Smooth muscle cell (in vitro differentiated cells): ENCODE measurements at regions not wholly inside any gene's neighbourhood (a gene's known extent, or its start where the extent isn't known, plus 50 kb on each side); places are given as distances from the start of the nearest gene placed in this dataset.

ENCODE experiments used
- DNase-seq: peaks from one replicate; lab custom pipeline; 2025; ENCODE audit not compliant: unreplicated experiment; lab: John Stamatoyannopoulos, UW
- H2AFZ ChIP-seq: fragments of 200-600 bp; sonication (generic); 2 replicates; pipeline ENCODE4 v1.6.0; 2016; ENCODE audit warnings: antibody characterized with exemption, low read depth, mild to moderate bottlenecking
- H3F3A ChIP-seq: fragments of 200-600 bp; sonication (generic); 2 replicates; pipeline ENCODE4 v1.6.0; 2017; ENCODE audit warnings: antibody characterized with exemption, low read depth
- H3K27ac ChIP-seq: fragments of 200-600 bp; sonication (generic); 2 replicates; pipeline ENCODE4 v1.5.1; 2016; ENCODE audit warnings: low read depth, mild to moderate bottlenecking
- H3K27me3 ChIP-seq: fragments of 200-600 bp; sonication (generic); 2 replicates; pipeline ENCODE4 v1.6.1; 2016; ENCODE audit warnings: low read depth, mild to moderate bottlenecking
- H3K36me3 ChIP-seq: fragments of 200-600 bp; sonication (generic); 2 replicates; pipeline ENCODE4 v1.5.1; 2016; ENCODE audit warnings: low read depth
- H3K4me1 ChIP-seq: fragments of 200-600 bp; sonication (generic); 2 replicates; pipeline ENCODE4 v1.5.1; 2016; ENCODE audit warnings: low read depth
- H3K4me2 ChIP-seq: fragments of 200-600 bp; sonication (generic); 2 replicates; pipeline ENCODE4 v1.6.0; 2016; ENCODE audit warnings: mild to moderate bottlenecking
- H3K4me3 ChIP-seq: fragments of 200-600 bp; sonication (generic); 2 replicates; pipeline ENCODE4 v1.5.1; 2016; ENCODE audit warnings: mild to moderate bottlenecking
- H3K79me2 ChIP-seq: fragments of 200-600 bp; sonication (generic); 2 replicates; pipeline ENCODE4 v1.6.0; 2016; ENCODE audit warnings: low read depth, mild to moderate bottlenecking
- H3K9ac ChIP-seq: fragments of 200-600 bp; sonication (generic); 2 replicates; pipeline ENCODE4 v1.6.0; 2016; ENCODE audit warnings: low read depth
- H3K9me3 ChIP-seq: fragments of 200-600 bp; sonication (generic); replicated peaks from 2 replicates; pipeline ENCODE4 v1.5.1; 2016; ENCODE audit warnings: low read depth
- H4K20me1 ChIP-seq: fragments of 200-600 bp; sonication (generic); 2 replicates; pipeline ENCODE4 v1.6.0; 2016; ENCODE audit warnings: low read depth
- WGBS: methylation state at CpG from one replicate; pipeline ENCODE4 v1.1.7; 2016; ENCODE audit warnings: low lambda C conversion rate; 5-methylcytosine and 5-hydroxymethylcytosine counted together
- TF ChIP-seq, protein P1 (sequence below): fragments of 200-600 bp; sonication (generic); IDR thresholded peaks from 2 replicates; pipeline ENCODE4 v1.5.1; 2017; ENCODE audit warnings: borderline replicate concordance, mild to moderate bottlenecking, antibody characterized with exemption; ENCODE audit not compliant: insufficient read depth, poor library complexity, severe bottlenecking

DNA sequence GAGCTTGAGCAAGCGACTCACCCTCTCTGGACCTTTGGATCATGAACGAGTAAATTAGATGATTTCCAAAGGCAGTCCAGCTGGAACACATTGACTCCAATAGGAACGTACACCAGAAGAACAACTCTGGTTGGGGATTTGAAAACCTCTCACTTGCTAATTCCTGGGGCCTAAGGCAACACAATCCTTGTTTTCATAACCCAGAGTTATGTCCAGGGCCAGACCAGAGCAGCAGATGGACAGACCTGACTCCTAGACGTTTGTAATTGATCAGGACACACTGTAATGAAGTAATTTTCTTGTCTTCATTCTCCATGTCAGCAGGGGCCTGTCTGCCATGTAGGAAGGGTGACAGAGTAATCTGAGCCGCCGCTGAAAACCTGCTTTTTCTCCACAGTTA, 283.9 kb downstream of the IDS start:
- no peaks in the 10 kb centered on the region for H3F3A ChIP-seq
- no peaks in the 10 kb centered on the region for H3K36me3 ChIP-seq
- no peaks in the 10 kb centered on the region for H3K79me2 ChIP-seq
- no peak overlapping the region for H3K9ac ChIP-seq
- H3K4me2 ChIP-seq, result no peak overlapping the region
- TF ChIP-seq, protein P1, sequence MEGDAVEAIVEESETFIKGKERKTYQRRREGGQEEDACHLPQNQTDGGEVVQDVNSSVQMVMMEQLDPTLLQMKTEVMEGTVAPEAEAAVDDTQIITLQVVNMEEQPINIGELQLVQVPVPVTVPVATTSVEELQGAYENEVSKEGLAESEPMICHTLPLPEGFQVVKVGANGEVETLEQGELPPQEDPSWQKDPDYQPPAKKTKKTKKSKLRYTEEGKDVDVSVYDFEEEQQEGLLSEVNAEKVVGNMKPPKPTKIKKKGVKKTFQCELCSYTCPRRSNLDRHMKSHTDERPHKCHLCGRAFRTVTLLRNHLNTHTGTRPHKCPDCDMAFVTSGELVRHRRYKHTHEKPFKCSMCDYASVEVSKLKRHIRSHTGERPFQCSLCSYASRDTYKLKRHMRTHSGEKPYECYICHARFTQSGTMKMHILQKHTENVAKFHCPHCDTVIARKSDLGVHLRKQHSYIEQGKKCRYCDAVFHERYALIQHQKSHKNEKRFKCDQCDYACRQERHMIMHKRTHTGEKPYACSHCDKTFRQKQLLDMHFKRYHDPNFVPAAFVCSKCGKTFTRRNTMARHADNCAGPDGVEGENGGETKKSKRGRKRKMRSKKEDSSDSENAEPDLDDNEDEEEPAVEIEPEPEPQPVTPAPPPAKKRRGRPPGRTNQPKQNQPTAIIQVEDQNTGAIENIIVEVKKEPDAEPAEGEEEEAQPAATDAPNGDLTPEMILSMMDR, result no peak
- 31% methylated on average over 6 of the region's 6 CpGs for WGBS
- DNase-seq, result no peak
- H3K9me3 ChIP-seq, result no peaks in the 10 kb centered on the region
- no peaks in the 10 kb centered on the region for H3K4me1 ChIP-seq
- no peak overlapping the region for H3K27ac ChIP-seq
- no peak overlapping the region for H3K4me3 ChIP-seq
- H2AFZ ChIP-seq, result no peak overlapping the region
- H4K20me1 ChIP-seq, result no peaks in the 10 kb centered on the region
- H3K27me3 ChIP-seq, result no peaks in the 10 kb centered on the region

DNA sequence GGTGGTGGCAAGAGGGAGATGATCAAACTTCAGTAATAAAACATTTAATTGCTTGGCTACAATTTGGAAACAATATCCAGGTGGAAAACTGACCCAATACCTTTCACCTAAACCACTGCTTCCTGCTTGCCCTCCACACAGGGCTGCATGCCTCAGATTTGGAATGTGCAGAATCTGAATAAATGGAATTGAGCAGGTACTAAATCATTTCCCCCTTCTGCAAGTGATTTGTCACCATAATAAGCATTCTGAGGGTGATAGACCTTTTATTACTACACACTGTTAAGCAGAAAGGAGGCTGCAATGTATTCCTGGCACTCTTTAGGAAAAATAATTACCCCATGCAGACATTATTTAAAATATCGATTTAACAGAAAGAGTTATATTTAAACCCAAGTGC, 291.8 kb downstream of the IDS start:
- Histone ChIP-seq H3K4me2 (no peak overlapping the region), H3K79me2 (no peaks in the 10 kb centered on the region), H2AFZ (no peak overlapping the region), H3K36me3 (no peaks in the 10 kb centered on the region), H3K27ac (no peak overlapping the region), H3K4me3 (no peak overlapping the region), H3K9ac (no peak overlapping the region), H4K20me1 (no peaks in the 10 kb centered on the region), H3F3A (no peaks in the 10 kb centered on the region), H3K4me1 (no peaks in the 10 kb centered on the region), H3K9me3 (no peaks in the 10 kb centered on the region), H3K27me3 (no peaks in the 10 kb centered on the region)
- 76% methylated on average over 1 of the region's 1 CpG for WGBS
- no peak for DNase-seq
- TF ChIP-seq, protein P1, result no peak

- DNase-seq, result no peak
- no peak overlapping the region for H3K4me2 ChIP-seq
- no peaks in the 10 kb centered on the region for H4K20me1 ChIP-seq
- no peaks in the 10 kb centered on the region for H3K4me1 ChIP-seq
- H3K9ac ChIP-seq, result no peak overlapping the region
- H3K27me3 ChIP-seq, result no peaks in the 10 kb centered on the region
- H2AFZ ChIP-seq, result no peak overlapping the region
- 66% methylated on average over 3 of the region's 3 CpGs for WGBS
- TF ChIP-seq, protein P1, result no peak
- no peaks in the 10 kb centered on the region for H3K9me3 ChIP-seq
- H3K36me3 ChIP-seq, result no peaks in the 10 kb centered on the region
- H3K27ac ChIP-seq, result no peak overlapping the region
- no peak overlapping the region for H3K4me3 ChIP-seq
- no peaks in the 10 kb centered on the region for H3K79me2 ChIP-seq
- no peaks in the 10 kb centered on the region for H3F3A ChIP-seq
These were observed 296.8 kb downstream of the IDS start for GRCh38 chrX:149208307-149208706.

- no peaks in the 10 kb centered on the region for H3K4me1 ChIP-seq
- no peak overlapping the region for H3K9ac ChIP-seq
- H3K4me3 ChIP-seq, result no peak overlapping the region
- no peaks in the 10 kb centered on the region for H4K20me1 ChIP-seq
- no peak overlapping the region for H3K27ac ChIP-seq
- H3F3A ChIP-seq, result no peaks in the 10 kb centered on the region
- WGBS, result 66% methylated on average over 3 of the region's 3 CpGs
- no peaks in the 10 kb centered on the region for H3K27me3 ChIP-seq
- no peaks in the 10 kb centered on the region for H3K79me2 ChIP-seq
- no peak for DNase-seq
- H2AFZ ChIP-seq, result no peak overlapping the region
- H3K36me3 ChIP-seq, result no peaks in the 10 kb centered on the region
- no peaks in the 10 kb centered on the region for H3K9me3 ChIP-seq
- TF ChIP-seq, protein P1, result no peak
- H3K4me2 ChIP-seq, result no peak overlapping the region
These were observed 297.6 kb downstream of the IDS start for GRCh38 chrX:149207518-149207917.
